Breast epithelium (tissue), 4 donors: ENCODE measurements at regions not wholly inside any gene's neighbourhood (a gene's known extent, or its start where the extent isn't known, plus 50 kb on each side); places are given as distances from the start of the nearest gene placed in this dataset.

ENCODE experiments used
- DNase-seq, 2 donors: peaks; one replicate each; pipeline ENCODE4 v3.0.0-alpha.2; 2019; ENCODE audit warnings: low spot score in 2 of 2
- H3K27ac ChIP-seq, 2 donors: fragments of 200-600 bp; sonication (generic) in 1 of 2; one replicate each; pipeline ENCODE4 v1.5.1; 2016 to 2019; ENCODE audit warnings: mild to moderate bottlenecking in 1 of 2
- H3K27me3 ChIP-seq, 2 donors: fragments of 200-600 bp; sonication (generic) in 1 of 2; one replicate each; pipeline versions ENCODE4 v1.5.1 to v1.6.0; 2017 to 2019; ENCODE audit warnings: control low read depth in 1 of 2, mild to moderate bottlenecking in 1 of 2
- H3K36me3 ChIP-seq: fragments of 200-600 bp; one replicate; pipeline ENCODE4 v1.5.1; 2019
- H3K4me1 ChIP-seq, 2 donors: fragments of 200-600 bp; sonication (generic); one replicate each; pipeline ENCODE4 v1.5.1; 2016 to 2019; ENCODE audit warnings: control low read depth in 1 of 2
- H3K4me3 ChIP-seq, 3 donors: fragments of 200-600 bp; sonication (generic); 1 replicate in 2 of 3; 2 replicates in 1 of 3; pipeline ENCODE4 v1.5.1; 2016 to 2019; ENCODE audit warnings: mild to moderate bottlenecking in 3 of 3, moderate library complexity in 2 of 3
- H3K9me3 ChIP-seq, 2 donors: fragments of 200-600 bp; sonication (generic) in 1 of 2; one replicate each; pipeline ENCODE4 v1.5.1; 2016 to 2019; ENCODE audit warnings: control low read depth in 1 of 2
- POLR2A ChIP-seq: fragments of 450-650 bp; IDR thresholded peaks from one replicate; pipeline ENCODE4 v1.6.1; 2016; ENCODE audit warnings: antibody characterized with exemption, mild to moderate bottlenecking, moderate library complexity
- POLR2AphosphoS5 ChIP-seq, 3 donors: sonication (generic); formaldehyde crosslinking; IDR thresholded peaks; one replicate each; pipeline ENCODE4 v1.6.1; 2017; ENCODE audit warnings: antibody characterized with exemption in 3 of 3
- intact Hi-C: fragments of 100-400 bp; cut with DNase I; formaldehyde crosslinking; loops from one replicate; pipeline ENCODE4 v1.15.1; 2023; ENCODE audit warnings: low total_unique reads
- TF ChIP-seq, protein P1 (sequence below), 3 donors: fragments of 450-650 bp; IDR thresholded peaks; one replicate each; pipeline ENCODE4 v1.5.1; 2016 to 2017; ENCODE audit warnings: antibody characterized with exemption in 3 of 3, mild to moderate bottlenecking in 3 of 3, moderate library complexity in 3 of 3

- Histone ChIP-seq H3K9me3 (peaks cover 0 to 21% of the 10 kb centered on the region in 2 donors), H3K4me3 (no peak overlapping the region), H3K4me1 (peaks cover 0 to 4% of the 10 kb centered on the region in 2 donors), H3K27me3 (no peaks in the 10 kb centered on the region), H3K27ac (peak overlapping the region; percentile 60 to 63), H3K36me3 (no peaks in the 10 kb centered on the region)
- DNase-seq = no peak
- TF ChIP-seq, protein P1, sequence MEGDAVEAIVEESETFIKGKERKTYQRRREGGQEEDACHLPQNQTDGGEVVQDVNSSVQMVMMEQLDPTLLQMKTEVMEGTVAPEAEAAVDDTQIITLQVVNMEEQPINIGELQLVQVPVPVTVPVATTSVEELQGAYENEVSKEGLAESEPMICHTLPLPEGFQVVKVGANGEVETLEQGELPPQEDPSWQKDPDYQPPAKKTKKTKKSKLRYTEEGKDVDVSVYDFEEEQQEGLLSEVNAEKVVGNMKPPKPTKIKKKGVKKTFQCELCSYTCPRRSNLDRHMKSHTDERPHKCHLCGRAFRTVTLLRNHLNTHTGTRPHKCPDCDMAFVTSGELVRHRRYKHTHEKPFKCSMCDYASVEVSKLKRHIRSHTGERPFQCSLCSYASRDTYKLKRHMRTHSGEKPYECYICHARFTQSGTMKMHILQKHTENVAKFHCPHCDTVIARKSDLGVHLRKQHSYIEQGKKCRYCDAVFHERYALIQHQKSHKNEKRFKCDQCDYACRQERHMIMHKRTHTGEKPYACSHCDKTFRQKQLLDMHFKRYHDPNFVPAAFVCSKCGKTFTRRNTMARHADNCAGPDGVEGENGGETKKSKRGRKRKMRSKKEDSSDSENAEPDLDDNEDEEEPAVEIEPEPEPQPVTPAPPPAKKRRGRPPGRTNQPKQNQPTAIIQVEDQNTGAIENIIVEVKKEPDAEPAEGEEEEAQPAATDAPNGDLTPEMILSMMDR (IDR thresholded peaks at IDR 0.05) = no peak
- no peak for TF ChIP-seq POLR2AphosphoS5 (IDR thresholded peaks at IDR 0.05)
- no peak for TF ChIP-seq POLR2A
- intact Hi-C loops = no loop called here
These were observed 294.4 kb downstream of the SOX9 start for GRCh38 chr17:72414967-72415853.

DNA sequence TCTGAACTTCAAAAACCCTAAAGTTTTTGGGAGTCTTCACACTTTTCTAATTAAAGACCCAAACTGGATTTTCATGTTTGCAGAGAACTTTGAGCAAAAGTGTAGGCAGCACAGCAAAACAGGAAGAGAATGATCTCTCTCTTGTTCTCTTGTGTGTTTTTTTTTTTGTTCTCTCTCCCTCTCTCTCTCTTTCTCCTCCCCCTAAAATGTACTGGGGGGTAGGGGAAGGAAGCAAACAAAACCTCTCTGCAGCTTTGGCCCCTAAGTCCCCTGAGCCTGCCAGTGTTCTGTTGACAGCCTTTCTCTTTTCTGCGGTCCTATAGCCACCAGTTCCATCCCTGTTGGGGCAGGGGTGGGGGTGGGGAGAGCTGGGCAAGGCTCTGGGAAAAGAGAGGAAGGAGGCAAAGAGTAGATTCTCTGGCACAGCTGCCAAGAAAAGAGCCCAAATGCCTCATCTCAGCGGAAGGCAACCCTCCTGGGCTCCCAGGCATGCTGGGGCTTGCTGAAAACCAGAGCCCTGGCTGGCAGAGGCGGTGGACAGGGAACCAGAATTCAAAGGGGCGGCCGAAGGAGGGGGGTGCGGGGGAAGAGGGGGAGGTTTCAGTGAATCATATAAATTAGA lies 295.3 kb downstream of the SOX9 start:
- Histone ChIP-seq H3K27ac (peak overlapping the region; percentile 60 to 63), H3K27me3 (no peaks in the 10 kb centered on the region), H3K4me3 (no peak overlapping the region), H3K4me1 (no peaks in the 10 kb centered on the region), H3K36me3 (no peaks in the 10 kb centered on the region), H3K9me3 (peaks cover 0 to 21% of the 10 kb centered on the region in 2 donors)
- intact Hi-C loops = no loop called here
- no peak for TF ChIP-seq POLR2A
- TF ChIP-seq, protein P1 (IDR thresholded peaks at IDR 0.05) = no peak
- TF ChIP-seq POLR2AphosphoS5 (IDR thresholded peaks at IDR 0.05) = no peak
- peak in 1 of 2 donors; percentile 85 for DNase-seq

DNA sequence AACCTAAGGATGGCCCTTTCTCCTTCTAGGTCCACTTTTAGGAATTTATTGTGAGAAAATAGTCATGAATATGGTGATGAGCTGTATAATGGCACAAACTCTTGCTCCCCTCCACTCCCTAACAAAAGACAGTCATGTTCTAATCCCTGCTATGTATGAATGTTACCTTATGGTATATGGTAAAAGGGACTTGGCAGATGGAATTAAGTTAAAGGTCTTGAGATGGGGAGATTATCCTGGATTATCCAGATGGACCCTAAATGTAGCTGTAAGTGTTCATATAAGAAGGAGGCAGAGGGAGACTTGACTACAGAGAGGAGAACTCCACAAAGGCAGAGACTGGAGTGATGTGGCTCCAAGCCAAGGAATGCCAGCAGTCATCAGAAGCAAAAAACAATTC lies 296.1 kb downstream of the SOX9 start:
- peak overlapping the region; percentile 60 to 61 for H3K27ac ChIP-seq
- no peak overlapping the region for H3K4me3 ChIP-seq
- H3K27me3 ChIP-seq = no peaks in the 10 kb centered on the region
- no peak for TF ChIP-seq POLR2AphosphoS5 (IDR thresholded peaks at IDR 0.05)
- H3K4me1 ChIP-seq = no peaks in the 10 kb centered on the region
- intact Hi-C loops = no loop called here
- DNase-seq = no peak
- no peaks in the 10 kb centered on the region for H3K36me3 ChIP-seq
- H3K9me3 ChIP-seq = peaks cover 0 to 21% of the 10 kb centered on the region in 2 donors

DNA sequence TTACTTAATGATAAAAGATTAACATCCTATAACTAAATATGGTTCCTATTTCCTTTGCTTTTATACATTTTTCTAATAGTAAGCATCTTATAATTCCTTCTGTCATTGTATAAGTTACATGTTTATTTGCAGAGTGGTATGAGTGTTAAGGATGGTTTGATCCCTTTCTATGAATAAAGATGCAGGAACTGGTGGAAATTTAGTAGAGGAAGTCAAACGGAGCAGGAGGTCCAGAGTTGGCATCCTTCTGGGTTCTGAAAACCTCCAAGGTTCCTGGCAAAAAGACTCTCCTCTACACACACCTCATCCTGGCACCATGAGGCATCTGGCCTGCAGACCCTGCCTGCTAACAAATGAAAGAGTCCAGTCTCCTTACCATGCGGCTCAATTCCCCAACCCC lies 296.8 kb downstream of the SOX9 start:
- no peak overlapping the region for H3K4me3 ChIP-seq
- no peak overlapping the region for H3K27ac ChIP-seq
- H3K4me1 ChIP-seq = no peaks in the 10 kb centered on the region
- TF ChIP-seq POLR2A (no peak), POLR2AphosphoS5 (IDR thresholded peaks at IDR 0.05) (no peak)
- TF ChIP-seq, protein P1 (IDR thresholded peaks at IDR 0.05) = no peak
- no peak for DNase-seq
- peaks cover 0 to 21% of the 10 kb centered on the region in 2 donors for H3K9me3 ChIP-seq
- no peaks in the 10 kb centered on the region for H3K36me3 ChIP-seq
- no peaks in the 10 kb centered on the region for H3K27me3 ChIP-seq
- intact Hi-C loops = no loop called here

- intact Hi-C loops = no loop called here
- Histone ChIP-seq H3K27ac (peak overlapping the region; percentile 50 to 68), H3K36me3 (no peaks in the 10 kb centered on the region), H3K9me3 (peaks cover 0 to 21% of the 10 kb centered on the region in 2 donors), H3K27me3 (no peaks in the 10 kb centered on the region), H3K4me1 (no peaks in the 10 kb centered on the region), H3K4me3 (no peak overlapping the region)
- TF ChIP-seq, protein P1 (IDR thresholded peaks at IDR 0.05) = no peak
- TF ChIP-seq POLR2A (no peak), POLR2AphosphoS5 (IDR thresholded peaks at IDR 0.05) (no peak)
- peak in 1 of 2 donors; percentile 72 for DNase-seq
These were observed 299.3 kb downstream of the SOX9 start for GRCh38 chr17:72419866-72420774.
